Peyer's patch (tissue), 4 donors: ENCODE measurements at regions not wholly inside any gene's neighbourhood (a gene's known extent, or its start where the extent isn't known, plus 50 kb on each side); places are given as distances from the start of the nearest gene placed in this dataset.

Source experiments
- DNase-seq, 3 donors: peaks; one replicate each; pipeline ENCODE4 v3.0.0-alpha.2; 2017 to 2019
- H3K27ac ChIP-seq, 4 donors: fragments of 200-600 bp; sonication (generic); one replicate each; pipeline ENCODE4 v1.5.1; 2016 to 2019
- H3K27me3 ChIP-seq, 2 donors: fragments of 200-600 bp; sonication (generic); one replicate each; pipeline ENCODE4 v1.5.1; 2019
- H3K36me3 ChIP-seq, 3 donors: fragments of 200-600 bp; sonication (generic); one replicate each; pipeline ENCODE4 v1.5.1; 2016 to 2019
- H3K4me1 ChIP-seq, 4 donors: fragments of 200-600 bp; sonication (generic); one replicate each; pipeline ENCODE4 v1.5.1; 2016 to 2019
- H3K4me3 ChIP-seq, 4 donors: fragments of 200-600 bp; sonication (generic); 1 replicate in 3 of 4; 2 replicates in 1 of 4; pipeline ENCODE4 v1.5.1; 2016 to 2019; ENCODE audit warnings: mild to moderate bottlenecking in 1 of 4
- H3K9me3 ChIP-seq, 4 donors: fragments of 200-600 bp; sonication (generic); one replicate each; pipeline ENCODE4 v1.5.1; 2016 to 2019; ENCODE audit warnings: mild to moderate bottlenecking in 1 of 4
- POLR2A ChIP-seq, 2 donors: fragments of 450-650 bp; IDR thresholded peaks; one replicate each; pipeline ENCODE4 v1.5.1; 2017; ENCODE audit warnings: antibody characterized with exemption in 2 of 2, mild to moderate bottlenecking in 2 of 2, moderate library complexity in 2 of 2
- TF ChIP-seq, protein P1 (sequence below), 6 experiments: fragments of 450-650 bp in 4 of 6; fragments of 200-600 bp in 2 of 6; sonication (generic) in 1 of 6; IDR thresholded peaks; one replicate each; pipeline ENCODE4 v1.5.1; 2017 to 2019; ENCODE audit warnings: antibody characterized with exemption in 6 of 6, mild to moderate bottlenecking in 3 of 6, moderate library complexity in 1 of 6

- H3K36me3 ChIP-seq: no peaks in the 10 kb centered on the region
- no peak overlapping the region for H3K27ac ChIP-seq
- H3K27me3 ChIP-seq: no peaks in the 10 kb centered on the region
- no peak for DNase-seq
- no peak overlapping the region for H3K4me3 ChIP-seq
- TF ChIP-seq, protein P1, sequence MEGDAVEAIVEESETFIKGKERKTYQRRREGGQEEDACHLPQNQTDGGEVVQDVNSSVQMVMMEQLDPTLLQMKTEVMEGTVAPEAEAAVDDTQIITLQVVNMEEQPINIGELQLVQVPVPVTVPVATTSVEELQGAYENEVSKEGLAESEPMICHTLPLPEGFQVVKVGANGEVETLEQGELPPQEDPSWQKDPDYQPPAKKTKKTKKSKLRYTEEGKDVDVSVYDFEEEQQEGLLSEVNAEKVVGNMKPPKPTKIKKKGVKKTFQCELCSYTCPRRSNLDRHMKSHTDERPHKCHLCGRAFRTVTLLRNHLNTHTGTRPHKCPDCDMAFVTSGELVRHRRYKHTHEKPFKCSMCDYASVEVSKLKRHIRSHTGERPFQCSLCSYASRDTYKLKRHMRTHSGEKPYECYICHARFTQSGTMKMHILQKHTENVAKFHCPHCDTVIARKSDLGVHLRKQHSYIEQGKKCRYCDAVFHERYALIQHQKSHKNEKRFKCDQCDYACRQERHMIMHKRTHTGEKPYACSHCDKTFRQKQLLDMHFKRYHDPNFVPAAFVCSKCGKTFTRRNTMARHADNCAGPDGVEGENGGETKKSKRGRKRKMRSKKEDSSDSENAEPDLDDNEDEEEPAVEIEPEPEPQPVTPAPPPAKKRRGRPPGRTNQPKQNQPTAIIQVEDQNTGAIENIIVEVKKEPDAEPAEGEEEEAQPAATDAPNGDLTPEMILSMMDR (IDR thresholded peaks at IDR 0.05): no peak
- no peak for TF ChIP-seq POLR2A (IDR thresholded peaks at IDR 0.05)
- H3K9me3 ChIP-seq: no peaks in the 10 kb centered on the region
- H3K4me1 ChIP-seq: no peaks in the 10 kb centered on the region
Measured at GRCh38 chr5:9742848-9743247, 112.7 kb upstream of the TAS2R1 start.

- Histone ChIP-seq H3K27me3 (no peaks in the 10 kb centered on the region), H3K27ac (no peak overlapping the region), H3K36me3 (no peaks in the 10 kb centered on the region), H3K4me1 (no peaks in the 10 kb centered on the region), H3K4me3 (no peak overlapping the region), H3K9me3 (no peaks in the 10 kb centered on the region)
- TF ChIP-seq, protein P1 (IDR thresholded peaks at IDR 0.05): no peak
- TF ChIP-seq POLR2A (IDR thresholded peaks at IDR 0.05): no peak
- DNase-seq: no peak
Measured at GRCh38 chr5:9739135-9739534, 109.0 kb upstream of the TAS2R1 start.

DNA sequence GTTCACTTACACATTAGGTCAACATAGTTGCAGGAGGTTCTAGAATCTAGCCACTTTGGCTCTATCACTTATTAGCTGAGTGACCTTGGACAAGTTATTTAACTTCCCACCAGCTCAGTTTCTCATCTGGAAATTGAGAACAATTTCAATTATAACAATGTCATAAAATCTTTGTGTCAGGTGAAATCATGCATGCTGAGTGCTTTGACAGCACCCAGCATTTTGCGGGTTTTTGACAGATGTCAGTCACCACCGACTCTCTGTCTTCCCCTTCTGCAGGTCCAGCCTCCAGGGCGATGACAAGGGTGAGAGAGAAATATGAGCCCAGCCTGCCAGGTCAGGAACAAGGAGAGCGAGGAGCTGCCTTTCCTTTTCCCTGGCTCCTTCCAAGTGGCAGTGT is 107.1 kb upstream of the TAS2R1 start:
- no peaks in the 10 kb centered on the region for H3K27me3 ChIP-seq
- H3K9me3 ChIP-seq: no peaks in the 10 kb centered on the region
- DNase-seq: no peak
- TF ChIP-seq POLR2A (IDR thresholded peaks at IDR 0.05): no peak
- TF ChIP-seq, protein P1 (IDR thresholded peaks at IDR 0.05): no peak
- H3K27ac ChIP-seq: no peak overlapping the region
- no peak overlapping the region for H3K4me3 ChIP-seq
- H3K4me1 ChIP-seq: no peaks in the 10 kb centered on the region
- no peaks in the 10 kb centered on the region for H3K36me3 ChIP-seq

DNA sequence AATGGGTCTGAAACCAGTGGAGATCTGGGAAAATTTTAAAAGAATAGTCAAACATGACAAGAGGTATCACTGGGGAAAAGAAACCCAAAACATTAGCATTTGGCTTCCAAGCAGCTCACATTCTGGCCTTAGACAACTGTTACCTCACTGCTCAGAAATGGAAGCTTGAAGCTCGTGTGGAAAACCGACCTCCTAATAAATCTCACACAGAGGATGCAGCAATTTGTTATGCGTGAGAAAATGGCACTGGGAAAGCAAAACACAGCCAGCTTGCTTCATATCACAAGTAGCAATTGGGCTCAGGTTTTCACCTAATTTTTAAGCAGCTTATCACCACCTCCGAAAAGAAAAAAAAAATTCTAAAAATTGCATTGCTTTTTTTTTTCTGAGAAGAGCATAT is 103.3 kb upstream of the TAS2R1 start:
- Histone ChIP-seq H3K27ac (no peak overlapping the region), H3K27me3 (no peaks in the 10 kb centered on the region), H3K4me1 (no peaks in the 10 kb centered on the region), H3K4me3 (no peak overlapping the region), H3K9me3 (no peaks in the 10 kb centered on the region), H3K36me3 (no peaks in the 10 kb centered on the region)
- no peak for DNase-seq
- no peak for TF ChIP-seq POLR2A (IDR thresholded peaks at IDR 0.05)
- TF ChIP-seq, protein P1 (IDR thresholded peaks at IDR 0.05): no peak

- TF ChIP-seq POLR2A (IDR thresholded peaks at IDR 0.05): no peak
- TF ChIP-seq, protein P1 (IDR thresholded peaks at IDR 0.05): no peak
- no peaks in the 10 kb centered on the region for H3K27me3 ChIP-seq
- H3K4me3 ChIP-seq: no peak overlapping the region
- no peaks in the 10 kb centered on the region for H3K4me1 ChIP-seq
- no peaks in the 10 kb centered on the region for H3K9me3 ChIP-seq
- no peaks in the 10 kb centered on the region for H3K36me3 ChIP-seq
- no peak overlapping the region for H3K27ac ChIP-seq
- DNase-seq: no peak
Measured at GRCh38 chr5:9731159-9731558, 101.0 kb upstream of the TAS2R1 start.

DNA sequence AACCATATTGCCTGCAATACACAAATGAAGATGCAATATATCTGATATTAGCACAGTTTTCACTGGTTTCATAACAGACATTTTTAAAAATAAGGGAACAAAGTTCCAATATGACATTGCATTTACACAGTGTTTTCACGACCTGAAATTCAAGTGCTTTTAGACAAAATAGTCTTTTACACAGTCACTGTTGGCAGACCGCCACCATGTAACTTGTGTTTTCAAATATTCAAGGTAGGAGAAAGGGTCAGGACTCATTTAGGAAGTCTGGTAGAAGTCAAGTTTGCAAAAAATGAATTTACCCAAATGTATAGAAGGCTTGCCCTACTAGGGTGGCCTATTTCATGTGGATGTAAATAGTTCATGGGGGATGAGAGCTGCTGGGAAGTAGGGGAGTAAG is 98.1 kb upstream of the TAS2R1 start:
- DNase-seq: no peak
- no peaks in the 10 kb centered on the region for H3K4me1 ChIP-seq
- H3K27ac ChIP-seq: no peak overlapping the region
- H3K36me3 ChIP-seq: no peaks in the 10 kb centered on the region
- H3K27me3 ChIP-seq: no peaks in the 10 kb centered on the region
- peaks cover 0 to 3% (median 0%) of the 10 kb centered on the region in 4 donors for H3K9me3 ChIP-seq
- H3K4me3 ChIP-seq: no peak overlapping the region
- no peak for TF ChIP-seq POLR2A (IDR thresholded peaks at IDR 0.05)
